Colonic mucosa (tissue), 4 donors: ENCODE measurements at regions not wholly inside any gene's neighbourhood (a gene's known extent, or its start where the extent isn't known, plus 50 kb on each side); places are given as distances from the start of the nearest gene placed in this dataset.

ENCODE experiments used
- DNase-seq: peaks from one replicate; pipeline ENCODE4 v3.0.0-alpha.2; 2020
- H3K27ac ChIP-seq: fragments of 200-600 bp; one replicate; pipeline ENCODE4 v1.8.0; 2021
- H3K27me3 ChIP-seq: fragments of 200-600 bp; one replicate; pipeline ENCODE4 v1.8.0; 2021
- H3K36me3 ChIP-seq: fragments of 200-600 bp; one replicate; pipeline ENCODE4 v1.8.0; 2021
- H3K4me1 ChIP-seq: fragments of 200-600 bp; one replicate; pipeline ENCODE4 v1.8.0; 2021; ENCODE audit warnings: mild to moderate bottlenecking
- H3K4me3 ChIP-seq: fragments of 200-600 bp; one replicate; pipeline ENCODE4 v1.8.0; 2021
- H3K9ac ChIP-seq, 2 donors: one replicate each; pipeline ENCODE4 v1.7.0; 2013; ENCODE audit warnings: control low read depth in 2 of 2, low read depth in 2 of 2, low read length in 2 of 2
- H3K9me3 ChIP-seq: fragments of 200-600 bp; one replicate; pipeline ENCODE4 v1.8.0; 2021
- CTCF ChIP-seq: fragments of 200-600 bp; IDR thresholded peaks from one replicate; pipeline ENCODE4 v1.8.0; 2022; ENCODE audit warnings: antibody characterized with exemption, mild to moderate bottlenecking
- intact Hi-C: fragments of 100-400 bp; cut with DNase I; formaldehyde crosslinking; loops from one replicate; pipeline ENCODE4 v1.14.1; 2022
- donor health status: healthy.
- donor health status: DM: no; HTN: no; CAD: no.
- donor health status: DM: no; HTN: no; CAD: no.

GRCh38 chr5:7955476-7955875 lies 86.5 kb downstream of the MTRR start:
- no peak for TF ChIP-seq CTCF
- no peaks in the 10 kb centered on the region for H3K4me1 ChIP-seq
- no peaks in the 10 kb centered on the region for H3K27me3 ChIP-seq
- H3K27ac ChIP-seq: no peak overlapping the region
- intact Hi-C loops: no loop called here
- DNase-seq: no peak
- no peak overlapping the region for H3K9ac ChIP-seq
- H3K4me3 ChIP-seq: no peak overlapping the region
- H3K36me3 ChIP-seq: no peaks in the 10 kb centered on the region
- no peaks in the 10 kb centered on the region for H3K9me3 ChIP-seq

GRCh38 chr5:7957329-7957728 lies 88.4 kb downstream of the MTRR start:
- no peaks in the 10 kb centered on the region for H3K27me3 ChIP-seq
- TF ChIP-seq CTCF: no peak
- intact Hi-C loops: no loop called here
- H3K9me3 ChIP-seq: no peaks in the 10 kb centered on the region
- no peak for DNase-seq
- H3K9ac ChIP-seq: no peak overlapping the region
- no peak overlapping the region for H3K27ac ChIP-seq
- no peaks in the 10 kb centered on the region for H3K4me1 ChIP-seq
- no peak overlapping the region for H3K4me3 ChIP-seq
- no peaks in the 10 kb centered on the region for H3K36me3 ChIP-seq

- Histone ChIP-seq H3K36me3 (no peaks in the 10 kb centered on the region), H3K9ac (no peak overlapping the region), H3K4me1 (no peaks in the 10 kb centered on the region), H3K9me3 (no peaks in the 10 kb centered on the region), H3K27me3 (no peaks in the 10 kb centered on the region), H3K4me3 (no peak overlapping the region), H3K27ac (no peak overlapping the region)
- intact Hi-C loops: no loop called here
- no peak for DNase-seq
- TF ChIP-seq CTCF: no peak
These were observed 91.2 kb downstream of the MTRR start for GRCh38 chr5:7960142-7960541.

- no peak overlapping the region for H3K27ac ChIP-seq
- DNase-seq: no peak
- no peak overlapping the region for H3K4me3 ChIP-seq
- no peak overlapping the region for H3K9ac ChIP-seq
- H3K4me1 ChIP-seq: no peaks in the 10 kb centered on the region
- no peaks in the 10 kb centered on the region for H3K36me3 ChIP-seq
- TF ChIP-seq CTCF: no peak
- H3K9me3 ChIP-seq: no peaks in the 10 kb centered on the region
- intact Hi-C loops: no loop called here
- H3K27me3 ChIP-seq: no peaks in the 10 kb centered on the region
These were observed 92.6 kb downstream of the MTRR start for GRCh38 chr5:7961540-7961939.

- H3K36me3 ChIP-seq: no peaks in the 10 kb centered on the region
- H3K27ac ChIP-seq: no peak overlapping the region
- intact Hi-C loops: no loop called here
- no peak for TF ChIP-seq CTCF
- no peaks in the 10 kb centered on the region for H3K27me3 ChIP-seq
- no peak for DNase-seq
- no peak overlapping the region for H3K4me3 ChIP-seq
- no peaks in the 10 kb centered on the region for H3K4me1 ChIP-seq
- no peak overlapping the region for H3K9ac ChIP-seq
- H3K9me3 ChIP-seq: no peaks in the 10 kb centered on the region
These were observed 101.9 kb downstream of the MTRR start for GRCh38 chr5:7970816-7971215.
